Stomach (tissue), 8 donors: ENCODE measurements at regions not wholly inside any gene's neighbourhood (a gene's known extent, or its start where the extent isn't known, plus 50 kb on each side); places are given as distances from the start of the nearest gene placed in this dataset.

ENCODE experiments used
- DNase-seq, 2 donors: peaks; one replicate each; pipeline versions ENCODE4 v3.0.0 to v3.0.0-alpha.2; 2013 to 2019
- H3K27ac ChIP-seq, 5 donors: fragments of 200-600 bp in 4 of 5; sonication (generic) in 4 of 5; one replicate each; pipeline ENCODE4 v1.5.1; 2013 to 2019; ENCODE audit warnings: mild to moderate bottlenecking in 1 of 5, moderate library complexity in 1 of 5
- H3K27me3 ChIP-seq, 3 donors: fragments of 200-600 bp; sonication (generic); one replicate each; pipeline ENCODE4 v1.5.1; 2017 to 2019; ENCODE audit warnings: mixed run types in 1 of 3
- H3K36me3 ChIP-seq, 4 donors: fragments of 200-600 bp; sonication (generic); 1 replicate in 3 of 4; 2 replicates in 1 of 4; pipeline ENCODE4 v1.5.1; 2016 to 2019
- H3K4me1 ChIP-seq, 4 donors: fragments of 200-600 bp; sonication (generic); one replicate each; pipeline ENCODE4 v1.5.1; 2016 to 2019
- H3K4me3 ChIP-seq, 4 donors: fragments of 200-600 bp; sonication (generic) in 3 of 4; one replicate each; pipeline ENCODE4 v1.5.1; 2016 to 2019; ENCODE audit warnings: mild to moderate bottlenecking in 1 of 4
- H3K9me3 ChIP-seq, 4 donors: fragments of 200-600 bp; sonication (generic); one replicate each; pipeline ENCODE4 v1.5.1; 2016 to 2019
- CTCF ChIP-seq, 7 experiments: fragments of 450-650 bp in 4 of 7; fragments of 200-600 bp in 3 of 7; sonication (generic) in 3 of 7; IDR thresholded peaks; one replicate each; pipeline ENCODE4 v1.5.1; 2016 to 2019; ENCODE audit warnings: antibody characterized with exemption in 7 of 7, control low read depth in 2 of 7, mild to moderate bottlenecking in 1 of 7
- EP300 ChIP-seq: sonication (generic); formaldehyde crosslinking; IDR thresholded peaks from one replicate; pipeline ENCODE4 v1.6.1; 2017; ENCODE audit warnings: antibody characterized with exemption
- POLR2A ChIP-seq, 4 donors: fragments of 450-650 bp; IDR thresholded peaks; one replicate each; pipeline ENCODE4 v1.6.1; 2016; ENCODE audit warnings: antibody characterized with exemption in 4 of 4, control low read depth in 2 of 4, mild to moderate bottlenecking in 1 of 4, moderate library complexity in 1 of 4
- POLR2AphosphoS5 ChIP-seq, 3 donors: sonication (generic); formaldehyde crosslinking; IDR thresholded peaks; one replicate each; pipeline ENCODE4 v1.6.1; 2016; ENCODE audit warnings: antibody characterized with exemption in 3 of 3
- WGBS, 5 donors: extraction: QIAGEN DNeasy Blood & Tissue Kit in 3 of 5; methylation state at CpG; one replicate each; pipeline versions ENCODE4 v1.1.5 to v1.1.7; 2013 to 2018; 5-methylcytosine and 5-hydroxymethylcytosine counted together
- intact Hi-C: fragments of 100-400 bp; cut with DNase I; formaldehyde crosslinking; loops from one replicate; pipeline ENCODE4 v1.15.1; 2023; ENCODE audit warnings: low total_unique reads
- donor health status: healthy with polysubstance abuse.
- donor health status: Bipolar disorder and iron deficiency.
- donor health status: healthy.

- peaks cover 0 to 14% (median 0%) of the 10 kb centered on the region in 3 donors for H3K27me3 ChIP-seq
- H3K36me3 ChIP-seq = no peaks in the 10 kb centered on the region
- DNase-seq = no peak
- no peak for TF ChIP-seq CTCF (IDR thresholded peaks at IDR 0.05)
- peaks cover 0 to 6% (median 1%) of the 10 kb centered on the region in 4 donors for H3K9me3 ChIP-seq
- no peak overlapping the region for H3K4me3 ChIP-seq
- H3K4me1 ChIP-seq = no peaks in the 10 kb centered on the region
- H3K27ac ChIP-seq = no peak overlapping the region
- 61 to 74% (median 65%) methylated on average over 6 of the region's 6 CpGs for WGBS, 5 donors
- intact Hi-C loops = no loop called here
Observed at GRCh38 chr10:125284875-125285597, 124.7 kb upstream of the CTBP2 start.

DNA sequence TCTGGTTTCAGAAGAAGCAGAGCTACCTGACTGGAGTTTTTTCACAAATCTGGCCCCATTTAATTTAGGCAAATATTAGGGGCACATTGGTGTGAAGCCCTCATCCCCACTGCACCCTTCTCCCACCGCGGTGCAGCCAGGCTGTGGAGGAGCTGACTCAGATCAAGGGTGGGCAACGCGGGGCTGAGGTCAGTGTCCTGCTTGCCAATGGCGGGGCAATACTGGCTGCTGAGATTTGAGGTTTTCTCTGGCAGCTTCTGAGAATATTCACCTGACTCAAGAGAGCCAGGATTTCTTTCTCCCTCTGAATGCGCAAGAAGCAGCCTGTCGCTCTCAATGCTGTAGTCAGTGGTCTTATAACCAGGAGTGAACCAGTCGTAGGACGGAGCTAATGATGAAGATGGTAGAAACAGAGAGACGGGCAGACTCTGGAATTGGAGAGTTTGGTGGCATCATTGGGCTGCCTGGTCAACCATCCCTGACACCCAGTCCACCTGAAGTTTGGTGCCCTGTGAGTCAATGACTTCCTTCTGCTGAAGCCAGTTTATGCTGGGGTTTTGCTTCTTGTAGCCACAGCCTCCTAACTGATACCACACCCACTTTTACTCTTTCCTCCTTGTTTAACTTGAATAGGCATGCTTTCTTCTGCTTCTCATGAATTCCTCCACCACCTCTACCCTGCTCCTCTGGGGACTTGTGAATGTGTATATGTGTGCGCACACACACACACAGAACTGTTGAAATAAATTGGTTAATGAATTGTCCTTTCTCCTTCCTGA lies 123.7 kb upstream of the CTBP2 start:
- Histone ChIP-seq H3K9me3 (peaks cover 0 to 2% (median under 1%) of the 10 kb centered on the region in 4 donors), H3K4me1 (no peaks in the 10 kb centered on the region), H3K4me3 (no peak overlapping the region), H3K27ac (no peak overlapping the region), H3K27me3 (peaks cover 0 to 14% (median 0%) of the 10 kb centered on the region in 3 donors), H3K36me3 (no peaks in the 10 kb centered on the region)
- intact Hi-C loops = no loop called here
- no peak for DNase-seq
- 87 to 96% (median 95%) methylated on average over 10 to 11 of the region's 11 CpGs for WGBS, 5 donors
- no peak for TF ChIP-seq POLR2A (IDR thresholded peaks at IDR 0.05)
- TF ChIP-seq EP300 = no peak
- TF ChIP-seq CTCF (IDR thresholded peaks at IDR 0.05) = no peak
- TF ChIP-seq POLR2AphosphoS5 (IDR thresholded peaks at IDR 0.05) = no peak

DNA sequence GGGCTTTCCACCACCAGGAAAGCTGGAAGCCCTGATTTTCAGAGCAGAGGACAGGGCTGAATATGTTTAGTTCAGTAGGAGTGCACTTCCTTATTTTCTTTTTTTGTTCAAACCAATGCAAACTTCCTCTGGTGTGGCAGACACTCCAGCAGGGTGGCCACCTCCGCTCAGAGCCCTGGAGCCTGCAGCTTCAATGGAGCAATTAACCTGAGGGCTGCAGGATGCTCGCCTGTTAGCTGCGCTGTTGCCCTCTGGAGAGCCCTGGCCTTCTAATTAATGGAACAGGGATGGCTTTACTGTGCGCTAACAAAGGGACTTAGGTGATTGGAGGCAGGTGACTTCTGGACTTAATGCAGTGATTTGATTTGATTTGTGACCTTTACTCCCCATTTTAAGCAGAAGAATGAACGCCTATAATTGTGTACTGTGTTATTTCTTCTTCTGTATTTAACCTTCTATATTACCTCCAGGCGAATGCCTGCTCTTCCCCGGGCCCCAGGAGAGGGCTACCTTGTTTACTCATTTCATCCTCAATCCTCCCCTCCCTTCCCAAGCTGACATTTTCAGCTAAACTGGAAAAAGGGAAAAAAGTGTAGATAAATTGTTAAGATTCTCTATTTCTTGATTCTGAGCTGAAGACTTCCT lies 123.0 kb upstream of the CTBP2 start:
- WGBS, 5 donors = 41 to 45% (median 42%) methylated on average over 7 of the region's 7 CpGs
- no peak overlapping the region for H3K27ac ChIP-seq
- TF ChIP-seq CTCF (IDR thresholded peaks at IDR 0.05) (no peak), POLR2AphosphoS5 (IDR thresholded peaks at IDR 0.05) (no peak), EP300 (no peak), POLR2A (IDR thresholded peaks at IDR 0.05) (no peak)
- peak in 1 of 2 donors; percentile 40 for DNase-seq
- H3K27me3 ChIP-seq = peaks cover 0 to 14% (median 0%) of the 10 kb centered on the region in 3 donors
- intact Hi-C loops = no loop called here
- no peaks in the 10 kb centered on the region for H3K36me3 ChIP-seq
- H3K4me1 ChIP-seq = no peaks in the 10 kb centered on the region
- no peak overlapping the region for H3K4me3 ChIP-seq
- H3K9me3 ChIP-seq = no peaks in the 10 kb centered on the region

DNA sequence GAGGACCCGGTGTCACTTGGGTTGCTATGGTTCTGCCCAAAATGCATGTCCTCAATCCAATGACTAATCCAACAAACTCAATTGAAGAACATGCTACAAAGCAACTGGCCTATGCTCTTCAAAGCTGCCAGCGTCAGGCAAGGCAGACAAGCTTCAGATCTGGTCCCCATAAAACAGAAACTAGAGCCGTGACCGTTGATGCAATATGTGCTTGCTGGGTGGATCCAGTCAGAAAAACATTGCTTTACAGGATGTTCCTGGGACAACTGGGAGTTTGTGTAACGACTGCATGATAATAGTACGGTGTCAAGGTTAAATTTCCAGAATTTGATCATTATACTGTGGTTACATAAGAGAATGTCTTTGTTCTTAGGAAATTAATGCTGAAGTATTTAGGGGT lies 120.7 kb upstream of the CTBP2 start:
- no peak for DNase-seq
- 74 to 82% (median 79%) methylated on average over 6 of the region's 6 CpGs for WGBS, 5 donors
- Histone ChIP-seq H3K27ac (no peak overlapping the region), H3K9me3 (peaks cover 0 to 9% (median 8%) of the 10 kb centered on the region in 4 donors), H3K36me3 (no peaks in the 10 kb centered on the region), H3K27me3 (peaks cover 0 to 14% (median 0%) of the 10 kb centered on the region in 3 donors), H3K4me1 (no peaks in the 10 kb centered on the region), H3K4me3 (no peak overlapping the region)
- TF ChIP-seq CTCF (IDR thresholded peaks at IDR 0.05) = no peak
- intact Hi-C loops = no loop called here
